HEK293 (cell line): ENCODE measurements at regions not wholly inside any gene's neighbourhood (a gene's known extent, or its start where the extent isn't known, plus 50 kb on each side); places are given as distances from the start of the nearest gene placed in this dataset.

Experiments
- BCL11B ChIP-seq: fragments of 450-650 bp; formaldehyde crosslinking; IDR thresholded peaks from 2 replicates; pipeline ENCODE4 v1.5.1; 2016; ENCODE audit warnings: low read depth, missing biosample characterization, missing genetic modification characterization
- CTCF ChIP-seq: fragments of 450-650 bp; formaldehyde crosslinking; IDR thresholded peaks from 2 replicates; pipeline ENCODE4 v1.5.1; 2016; ENCODE audit warnings: missing biosample characterization, missing genetic modification characterization
- REST ChIP-seq: fragments of 450-650 bp; formaldehyde crosslinking; IDR thresholded peaks from 2 replicates; pipeline ENCODE4 v1.5.1; 2016; ENCODE audit warnings: missing biosample characterization, missing genetic modification characterization
- ZBTB1 ChIP-seq: fragments of 450-650 bp; formaldehyde crosslinking; IDR thresholded peaks from 2 replicates; pipeline ENCODE4 v1.5.1; 2016; ENCODE audit warnings: missing biosample characterization, missing genetic modification characterization
- ZBTB10 ChIP-seq: fragments of 450-650 bp; formaldehyde crosslinking; IDR thresholded peaks from 2 replicates; pipeline ENCODE4 v1.5.1; 2016; ENCODE audit warnings: missing biosample characterization, missing genetic modification characterization
- ZNF175 ChIP-seq: fragments of 450-650 bp; formaldehyde crosslinking; IDR thresholded peaks from 2 replicates; pipeline ENCODE4 v1.5.1; 2016; ENCODE audit warnings: missing biosample characterization, missing genetic modification characterization
- ZNF549 ChIP-seq: fragments of 450-650 bp; IDR thresholded peaks from 2 replicates; pipeline ENCODE4 v1.5.1; 2018; ENCODE audit warnings: missing biosample characterization, missing genetic modification characterization, mild to moderate bottlenecking, inconsistent platforms, moderate library complexity

- TF ChIP-seq CTCF (tag by site-specific recombination) (no peak), REST (tag by site-specific recombination) (no peak), BCL11B (no peak), ZNF549 (tag by site-specific recombination) (no peak), ZBTB10 (no peak), ZBTB1 (tag by site-specific recombination) (no peak), ZNF175 (tag by site-specific recombination) (no peak)
These were observed 62.4 kb upstream of the SLC24A5 start for GRCh38 chr15:48058371-48058770.
